WTC11 (cell line): ENCODE measurements at regions not wholly inside any gene's neighbourhood (a gene's known extent, or its start where the extent isn't known, plus 50 kb on each side); places are given as distances from the start of the nearest gene placed in this dataset.

ENCODE experiments used
- ATAC-seq: fragments of 200-7000 bp; cut with Tn5 transposase; 2 replicates; pipeline ENCODE4 v1.10.0; 2021; ENCODE audit warnings: mild to moderate bottlenecking, moderate library complexity
- CTCF ChIA-PET: fragments of 300-600 bp; sonication (Branson Sonifier 250); formaldehyde crosslinking; loops from one replicate; lab custom pipeline; 2021; ENCODE audit warnings: antibody characterized with exemption; lab: Charles Lee
- POLR2A ChIA-PET: fragments of 350-600 bp; sonication (Branson Sonifier 250); formaldehyde crosslinking; loops from one replicate; lab custom pipeline; 2021; ENCODE audit warnings: antibody characterized with exemption; lab: Charles Lee
- DNase-seq: peaks from one replicate; pipeline ENCODE4 v3.0.0; 2021; ENCODE audit warnings: low spot score
- H3K27ac Mint-ChIP-seq: 2 replicates; pipeline ENCODE4 v1.8.0; 2021; ENCODE audit warnings: mixed read lengths
- H3K27me3 Mint-ChIP-seq: 2 replicates; pipeline ENCODE4 v1.8.0; 2021; ENCODE audit warnings: low read depth, mild to moderate bottlenecking, moderate library complexity, mixed read lengths
- H3K36me3 Mint-ChIP-seq: 2 replicates; pipeline ENCODE4 v1.8.0; 2021; ENCODE audit warnings: mixed read lengths
- H3K4me1 Mint-ChIP-seq: 2 replicates; pipeline ENCODE4 v1.8.0; 2022; ENCODE audit warnings: mixed read lengths
- H3K4me3 Mint-ChIP-seq: 2 replicates; pipeline ENCODE4 v1.8.0; 2021; ENCODE audit warnings: mild to moderate bottlenecking, moderate library complexity, mixed read lengths
- H3K9me3 Mint-ChIP-seq: 2 replicates; pipeline ENCODE4 v1.8.0; 2021; ENCODE audit warnings: mixed read lengths
- AR ChIP-seq: fragments of 250-450 bp; sonication (Bioruptor Pico); IDR thresholded peaks from 2 replicates; pipeline ENCODE4 v1.9.0; 2021; ENCODE audit warnings: mild to moderate bottlenecking
- ETV6 ChIP-seq: sonication (generic); formaldehyde crosslinking; IDR thresholded peaks from 2 replicates; pipeline ENCODE4 v1.8.1; 2022; ENCODE audit warnings: mild to moderate bottlenecking, missing genetic modification reagents
- FOXK1 ChIP-seq: sonication (generic); formaldehyde crosslinking; IDR thresholded peaks from 2 replicates; pipeline ENCODE4 v1.8.0; 2022; ENCODE audit warnings: mild to moderate bottlenecking, moderate library complexity, missing genetic modification reagents
- HMGA2 ChIP-seq: fragments of 250-450 bp; sonication (Bioruptor Pico); IDR thresholded peaks from 2 replicates; pipeline ENCODE4 v1.4.0; 2021; ENCODE audit warnings: mild to moderate bottlenecking, moderate library complexity
- HMGXB4 ChIP-seq: sonication (generic); formaldehyde crosslinking; IDR thresholded peaks from 2 replicates; pipeline ENCODE4 v1.8.1; 2023; ENCODE audit warnings: mild to moderate bottlenecking, moderate library complexity, missing genetic modification reagents
- JAZF1 ChIP-seq: fragments of 250-450 bp; sonication (Bioruptor Pico); IDR thresholded peaks from 2 replicates; pipeline ENCODE4 v1.9.0; 2021; ENCODE audit warnings: moderate library complexity, mild to moderate bottlenecking, inconsistent platforms
- MAX ChIP-seq: sonication (generic); formaldehyde crosslinking; IDR thresholded peaks from 2 replicates; pipeline ENCODE4 v1.8.0; 2022; ENCODE audit warnings: mild to moderate bottlenecking, missing genetic modification reagents
- MLX ChIP-seq: sonication (generic); formaldehyde crosslinking; IDR thresholded peaks from 2 replicates; pipeline ENCODE4 v1.8.1; 2023; ENCODE audit warnings: mild to moderate bottlenecking, missing genetic modification reagents, moderate library complexity
- NFE2L1 ChIP-seq: sonication (generic); formaldehyde crosslinking; IDR thresholded peaks from 2 replicates; pipeline ENCODE4 v1.8.1; 2023; ENCODE audit warnings: missing genetic modification reagents
- PRRX2 ChIP-seq: fragments of 250-450 bp; sonication (Bioruptor Pico); IDR thresholded peaks from 2 replicates; pipeline ENCODE4 v1.8.0; 2021; ENCODE audit warnings: mild to moderate bottlenecking
- TP53 ChIP-seq: sonication (generic); formaldehyde crosslinking; IDR thresholded peaks from 2 replicates; pipeline ENCODE4 v1.8.1; 2023; ENCODE audit warnings: mild to moderate bottlenecking, missing genetic modification reagents
- ZBTB21 ChIP-seq: sonication (generic); formaldehyde crosslinking; IDR thresholded peaks from 2 replicates; pipeline ENCODE4 v1.8.1; 2023; ENCODE audit warnings: mild to moderate bottlenecking, missing genetic modification reagents, borderline replicate concordance
- ZNF671 ChIP-seq: fragments of 250-450 bp; sonication (Bioruptor Pico); IDR thresholded peaks from 2 replicates; pipeline ENCODE4 v1.8.0; 2021; ENCODE audit warnings: mild to moderate bottlenecking
- TF ChIP-seq, protein P1 (sequence below): fragments of 250-450 bp; sonication (Bioruptor Pico); IDR thresholded peaks from 2 replicates; pipeline ENCODE4 v2.1.2; 2022; ENCODE audit warnings: mild to moderate bottlenecking, moderate library complexity
- TF ChIP-seq, protein P2 (sequence below): fragments of 250-450 bp; sonication (Bioruptor Pico); IDR thresholded peaks from 2 replicates; pipeline ENCODE4 v1.9.0; 2021; ENCODE audit warnings: mild to moderate bottlenecking
- TF ChIP-seq, protein P3 (sequence below): sonication (generic); formaldehyde crosslinking; IDR thresholded peaks from 2 replicates; pipeline ENCODE4 v1.8.0; 2022; ENCODE audit warnings: mild to moderate bottlenecking, missing genetic modification reagents

- Mint-ChIP-seq H3K9me3 (peaks cover 4% of the 10 kb centered on the region; the same call in 1 of the 2 replicates), H3K4me3 (no peak overlapping the region), H3K27ac (no peak overlapping the region), H3K27me3 (no peaks in the 10 kb centered on the region), H3K36me3 (no peaks in the 10 kb centered on the region), H3K4me1 (peaks cover 10% of the 10 kb centered on the region)
- no peak for ATAC-seq
- no peak for TF ChIP-seq MLX (CRISPR knock-in tag)
- TF ChIP-seq, protein P1, sequence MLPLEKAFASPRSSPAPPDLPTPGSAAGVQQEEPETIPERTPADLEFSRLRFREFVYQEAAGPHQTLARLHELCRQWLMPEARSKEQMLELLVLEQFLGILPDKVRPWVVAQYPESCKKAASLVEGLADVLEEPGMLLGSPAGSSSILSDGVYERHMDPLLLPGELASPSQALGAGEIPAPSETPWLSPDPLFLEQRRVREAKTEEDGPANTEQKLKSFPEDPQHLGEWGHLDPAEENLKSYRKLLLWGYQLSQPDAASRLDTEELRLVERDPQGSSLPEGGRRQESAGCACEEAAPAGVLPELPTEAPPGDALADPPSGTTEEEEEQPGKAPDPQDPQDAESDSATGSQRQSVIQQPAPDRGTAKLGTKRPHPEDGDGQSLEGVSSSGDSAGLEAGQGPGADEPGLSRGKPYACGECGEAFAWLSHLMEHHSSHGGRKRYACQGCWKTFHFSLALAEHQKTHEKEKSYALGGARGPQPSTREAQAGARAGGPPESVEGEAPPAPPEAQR (CRISPR knock-in tag), result no peak
- TF ChIP-seq ZNF671 (CRISPR knock-in tag), result no peak
- TF ChIP-seq TP53 (CRISPR knock-in tag), result no peak
- no peak for TF ChIP-seq HMGXB4
- no peak for TF ChIP-seq ZBTB21 (CRISPR knock-in tag)
- no peak for TF ChIP-seq HMGA2
- TF ChIP-seq, protein P2, sequence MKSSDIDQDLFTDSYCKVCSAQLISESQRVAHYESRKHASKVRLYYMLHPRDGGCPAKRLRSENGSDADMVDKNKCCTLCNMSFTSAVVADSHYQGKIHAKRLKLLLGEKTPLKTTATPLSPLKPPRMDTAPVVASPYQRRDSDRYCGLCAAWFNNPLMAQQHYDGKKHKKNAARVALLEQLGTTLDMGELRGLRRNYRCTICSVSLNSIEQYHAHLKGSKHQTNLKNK (CRISPR knock-in tag), result no peak
- no peak for TF ChIP-seq AR (CRISPR knock-in tag)
- TF ChIP-seq MAX, result no peak
- TF ChIP-seq JAZF1 (CRISPR knock-in tag), result no peak
- POLR2A ChIA-PET, result no interaction called here
- no peak for DNase-seq
- CTCF ChIA-PET, result interaction anchor here (0.7 to 0.9 kb wide), 2 partner anchors 65 to 143 kb away, joined by 3 to 4 read pairs; no protein-coding TSS in a partner anchor
These were observed 65.5 kb upstream of the TNFAIP3 start for GRCh38 chr6:137801352-137802114.

GRCh38 chr6:137802408-137803182, 64.5 kb upstream of the TNFAIP3 start:
- CTCF ChIA-PET, result interaction anchor here (0.9 kb wide), 1 partner anchor 66 kb away, joined by 3 read pairs; no protein-coding TSS in a partner anchor
- ATAC-seq, result no peak

GRCh38 chr6:137804637-137805036, 62.4 kb upstream of the TNFAIP3 start:
- ATAC-seq (no peak), DNase-seq (no peak)
- ChIA-PET CTCF (no interaction called here), POLR2A (no interaction called here)
- no peak overlapping the region for H3K27ac Mint-ChIP-seq
- TF ChIP-seq NFE2L1 (CRISPR knock-in tag) (no peak), PRRX2 (CRISPR knock-in tag) (no peak), ZNF671 (CRISPR knock-in tag) (no peak), FOXK1 (CRISPR knock-in tag) (no peak)
- TF ChIP-seq, protein P3, sequence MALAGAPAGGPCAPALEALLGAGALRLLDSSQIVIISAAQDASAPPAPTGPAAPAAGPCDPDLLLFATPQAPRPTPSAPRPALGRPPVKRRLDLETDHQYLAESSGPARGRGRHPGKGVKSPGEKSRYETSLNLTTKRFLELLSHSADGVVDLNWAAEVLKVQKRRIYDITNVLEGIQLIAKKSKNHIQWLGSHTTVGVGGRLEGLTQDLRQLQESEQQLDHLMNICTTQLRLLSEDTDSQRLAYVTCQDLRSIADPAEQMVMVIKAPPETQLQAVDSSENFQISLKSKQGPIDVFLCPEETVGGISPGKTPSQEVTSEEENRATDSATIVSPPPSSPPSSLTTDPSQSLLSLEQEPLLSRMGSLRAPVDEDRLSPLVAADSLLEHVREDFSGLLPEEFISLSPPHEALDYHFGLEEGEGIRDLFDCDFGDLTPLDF (CRISPR knock-in tag), result no peak
- no peaks in the 10 kb centered on the region for H3K36me3 Mint-ChIP-seq
- H3K4me3 Mint-ChIP-seq, result no peak overlapping the region
- H3K27me3 Mint-ChIP-seq, result no peaks in the 10 kb centered on the region
- peaks cover 4% of the 10 kb centered on the region; the same call in 1 of the 2 replicates for H3K9me3 Mint-ChIP-seq
- H3K4me1 Mint-ChIP-seq, result peaks cover 10% of the 10 kb centered on the region

More at GRCh38 chr6:137802408-137803182, 64.5 kb upstream of the TNFAIP3 start:
- DNase-seq, result no peak
- H3K36me3 Mint-ChIP-seq, result no peaks in the 10 kb centered on the region
- POLR2A ChIA-PET, result no interaction called here
- TF ChIP-seq ETV6 (CRISPR knock-in tag), result no peak
- H3K4me3 Mint-ChIP-seq, result no peak overlapping the region
- H3K4me1 Mint-ChIP-seq, result peaks cover 10% of the 10 kb centered on the region
- peaks cover 4% of the 10 kb centered on the region; the same call in 1 of the 2 replicates for H3K9me3 Mint-ChIP-seq
- no peaks in the 10 kb centered on the region for H3K27me3 Mint-ChIP-seq
- H3K27ac Mint-ChIP-seq, result no peak overlapping the region
